Chondrocyte (in vitro differentiated cells): ENCODE measurements at regions not wholly inside any gene's neighbourhood (a gene's known extent, or its start where the extent isn't known, plus 50 kb on each side); places are given as distances from the start of the nearest gene placed in this dataset.
A peak's percentile ranks its signal among the peaks of the same experiment; 100 is the strongest.
"Not testable (repeated sequence)": the region's sequence is repeated elsewhere in the genome, so short reads cannot be mapped to it uniquely, and the experiment has no call there.

Source experiments
- DNase-seq: peaks from one replicate; pipeline ENCODE4 v3.0.0; 2021; ENCODE audit warnings: mixed read lengths, low spot score
- H3K27ac Mint-ChIP-seq: one replicate; pipeline ENCODE4 v1.8.0; 2021; ENCODE audit warnings: mild to moderate bottlenecking, moderate library complexity, mixed read lengths; ENCODE audit not compliant: unreplicated experiment
- H3K27me3 Mint-ChIP-seq: 2 replicates; pipeline ENCODE4 v1.8.0; 2021; ENCODE audit warnings: low read depth, mixed read lengths
- H3K36me3 Mint-ChIP-seq: 2 replicates; pipeline ENCODE4 v1.8.0; 2021; ENCODE audit warnings: low read depth, mixed read lengths
- H3K4me1 Mint-ChIP-seq: 2 replicates; pipeline ENCODE4 v1.8.0; 2021; ENCODE audit warnings: low read depth, mild to moderate bottlenecking, mixed read lengths
- H3K4me3 Mint-ChIP-seq: one replicate; pipeline ENCODE4 v1.8.0; 2021; ENCODE audit warnings: mild to moderate bottlenecking, moderate library complexity, mixed read lengths; ENCODE audit not compliant: unreplicated experiment
- H3K9me3 Mint-ChIP-seq: 2 replicates; pipeline ENCODE4 v1.8.0; 2021; ENCODE audit warnings: low read depth, mixed read lengths
- CTCF ChIP-seq: fragments of 200-600 bp; sonication (generic); IDR thresholded peaks from 2 replicates; pipeline ENCODE4 v1.5.0; 2021; ENCODE audit warnings: antibody characterized with exemption, mild to moderate bottlenecking, moderate library complexity

- peak; percentile 77 for DNase-seq
- H3K9me3 Mint-ChIP-seq: peaks cover 17% of the 10 kb centered on the region
- no peak overlapping the region for H3K27ac Mint-ChIP-seq
Measured at GRCh38 chr20:26276554-26277210, 580.0 kb upstream of the ZNF337 start.

GRCh38 chr20:26268762-26269161, 572.1 kb upstream of the ZNF337 start:
- not testable (repeated sequence) for H3K36me3 Mint-ChIP-seq, H3K27me3 Mint-ChIP-seq, H3K4me1 Mint-ChIP-seq, H3K27ac Mint-ChIP-seq, DNase-seq, H3K4me3 Mint-ChIP-seq
- H3K9me3 Mint-ChIP-seq: peaks cover 16% of the 10 kb centered on the region

More at GRCh38 chr20:26276554-26277210, 580.0 kb upstream of the ZNF337 start:
- Mint-ChIP-seq H3K4me1 (no peaks in the 10 kb centered on the region), H3K36me3 (peaks cover 3% of the 10 kb centered on the region), H3K27me3 (no peaks in the 10 kb centered on the region), H3K4me3 (no peak overlapping the region)
- no peak for TF ChIP-seq CTCF

- not testable (repeated sequence) for H3K27me3 Mint-ChIP-seq, H3K4me1 Mint-ChIP-seq, H3K4me3 Mint-ChIP-seq, H3K9me3 Mint-ChIP-seq, H3K27ac Mint-ChIP-seq, DNase-seq, H3K36me3 Mint-ChIP-seq
Measured at GRCh38 chr20:26260925-26261324, 564.3 kb upstream of the ZNF337 start.

- not testable (repeated sequence) for H3K4me3 Mint-ChIP-seq
Measured at GRCh38 chr20:26252311-26252975, 555.8 kb upstream of the ZNF337 start.

GRCh38 chr20:26251376-26251775, 554.7 kb upstream of the ZNF337 start:
- H3K9me3 Mint-ChIP-seq, H3K27me3 Mint-ChIP-seq, H3K4me1 Mint-ChIP-seq, H3K36me3 Mint-ChIP-seq, H3K27ac Mint-ChIP-seq, DNase-seq, H3K4me3 Mint-ChIP-seq: not testable (repeated sequence)

More at GRCh38 chr20:26252311-26252975, 555.8 kb upstream of the ZNF337 start:
- H3K9me3 Mint-ChIP-seq, H3K27ac Mint-ChIP-seq, H3K36me3 Mint-ChIP-seq, H3K27me3 Mint-ChIP-seq, DNase-seq, H3K4me1 Mint-ChIP-seq: not testable (repeated sequence)

GRCh38 chr20:26250249-26251114, 553.8 kb upstream of the ZNF337 start:
- H3K4me3 Mint-ChIP-seq, H3K27ac Mint-ChIP-seq, H3K4me1 Mint-ChIP-seq, H3K36me3 Mint-ChIP-seq, DNase-seq, H3K9me3 Mint-ChIP-seq, H3K27me3 Mint-ChIP-seq: not testable (repeated sequence)

GRCh38 chr20:26243731-26244130, 547.1 kb upstream of the ZNF337 start:
- Mint-ChIP-seq H3K4me3 (no peak overlapping the region), H3K36me3 (no peaks in the 10 kb centered on the region), H3K27ac (no peak overlapping the region), H3K27me3 (peaks cover 3% of the 10 kb centered on the region), H3K4me1 (no peaks in the 10 kb centered on the region), H3K9me3 (peaks cover 12% of the 10 kb centered on the region)
- DNase-seq: no peak
- TF ChIP-seq CTCF: no peak

GRCh38 chr20:26220609-26221008, 524.0 kb upstream of the ZNF337 start:
- not testable (repeated sequence) for H3K4me1 Mint-ChIP-seq, H3K36me3 Mint-ChIP-seq, H3K9me3 Mint-ChIP-seq, H3K4me3 Mint-ChIP-seq, DNase-seq, H3K27ac Mint-ChIP-seq
- H3K27me3 Mint-ChIP-seq: peaks cover 28% of the 10 kb centered on the region

GRCh38 chr20:26219546-26219945, 522.9 kb upstream of the ZNF337 start:
- not testable (repeated sequence) for H3K4me3 Mint-ChIP-seq, H3K36me3 Mint-ChIP-seq, DNase-seq, H3K4me1 Mint-ChIP-seq, H3K27ac Mint-ChIP-seq, H3K9me3 Mint-ChIP-seq
- H3K27me3 Mint-ChIP-seq: peaks cover 28% of the 10 kb centered on the region
